Dedifferentiated amniotic fluid mesenchymal stem cell (primary cell): ENCODE measurements at regions not wholly inside any gene's neighbourhood (a gene's known extent, or its start where the extent isn't known, plus 50 kb on each side); places are given as distances from the start of the nearest gene placed in this dataset.

Experiments used
- DNase-seq: peaks from one replicate; pipeline ENCODE4 v3.0.0-alpha.2; 2016; ENCODE audit errors: extremely low spot score

DNA sequence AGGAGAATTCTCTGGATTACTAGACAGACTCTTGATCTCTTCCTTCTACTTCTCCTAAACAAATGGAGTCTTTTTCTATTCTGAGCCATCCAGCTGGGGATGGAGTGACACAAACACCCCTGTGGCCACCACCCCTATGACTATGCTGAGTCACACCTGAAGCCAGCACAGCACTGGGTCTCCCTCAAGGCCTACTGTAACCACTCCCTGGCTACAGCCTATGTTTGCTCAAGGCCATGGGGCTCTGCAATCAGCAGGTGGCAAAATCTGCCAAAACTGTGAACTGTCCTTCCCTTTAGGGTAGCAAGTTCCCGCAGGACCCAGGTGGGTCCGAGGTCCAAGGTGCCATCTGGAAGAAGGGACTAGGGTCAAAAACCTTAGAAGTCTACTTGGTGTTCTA is 132.3 kb downstream of the TINAG start:
- no peak for DNase-seq

DNA sequence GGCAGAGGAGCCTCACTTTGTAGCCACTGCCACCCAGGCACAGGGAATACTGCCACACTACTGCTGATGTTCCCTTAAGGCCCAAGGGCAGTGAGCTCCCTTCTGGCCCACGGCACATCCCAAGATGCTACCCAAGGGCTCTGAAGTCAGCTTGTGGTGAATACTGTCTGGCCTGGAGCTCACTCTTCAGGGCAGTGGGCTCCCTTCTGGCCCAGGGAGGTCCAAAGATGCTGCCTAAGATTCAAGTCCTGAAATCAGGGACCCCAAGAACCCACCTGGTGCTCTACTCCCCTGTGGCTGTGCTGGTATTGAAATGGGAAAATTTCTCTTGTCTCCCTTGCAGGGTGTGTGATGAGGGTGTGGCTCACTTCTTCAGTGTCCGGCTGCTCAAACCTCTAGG is 132.8 kb downstream of the TINAG start:
- DNase-seq, result no peak

GRCh38 chr6:54441687-54442248 is 133.5 kb downstream of the TINAG start:
- DNase-seq, result no peak

GRCh38 chr6:54445207-54445606 is 137.0 kb downstream of the TINAG start:
- DNase-seq, result no peak

DNA sequence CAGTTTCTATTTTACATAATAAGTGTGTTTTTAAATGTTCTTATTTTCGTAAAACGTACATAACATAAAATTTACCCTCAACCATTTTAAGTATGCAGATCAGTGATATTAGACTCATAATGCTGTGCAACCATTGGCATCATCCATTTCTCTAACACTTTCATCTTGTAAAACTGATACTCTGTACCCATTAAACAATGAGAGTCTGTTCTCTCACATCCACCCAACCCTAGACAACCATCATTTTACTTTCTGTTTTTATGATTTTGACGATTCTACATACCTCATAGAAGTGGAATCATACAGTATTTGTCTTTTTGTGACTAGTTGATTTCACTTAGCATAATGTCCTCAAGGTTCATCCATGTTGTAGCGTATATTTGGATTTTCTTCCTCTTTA is 140.4 kb downstream of the TINAG start:
- DNase-seq, result no peak

- no peak for DNase-seq
Measured at GRCh38 chr6:54451516-54451915, 143.3 kb downstream of the TINAG start.

GRCh38 chr6:54463354-54464024 is 155.2 kb downstream of the TINAG start:
- DNase-seq, result no peak

DNA sequence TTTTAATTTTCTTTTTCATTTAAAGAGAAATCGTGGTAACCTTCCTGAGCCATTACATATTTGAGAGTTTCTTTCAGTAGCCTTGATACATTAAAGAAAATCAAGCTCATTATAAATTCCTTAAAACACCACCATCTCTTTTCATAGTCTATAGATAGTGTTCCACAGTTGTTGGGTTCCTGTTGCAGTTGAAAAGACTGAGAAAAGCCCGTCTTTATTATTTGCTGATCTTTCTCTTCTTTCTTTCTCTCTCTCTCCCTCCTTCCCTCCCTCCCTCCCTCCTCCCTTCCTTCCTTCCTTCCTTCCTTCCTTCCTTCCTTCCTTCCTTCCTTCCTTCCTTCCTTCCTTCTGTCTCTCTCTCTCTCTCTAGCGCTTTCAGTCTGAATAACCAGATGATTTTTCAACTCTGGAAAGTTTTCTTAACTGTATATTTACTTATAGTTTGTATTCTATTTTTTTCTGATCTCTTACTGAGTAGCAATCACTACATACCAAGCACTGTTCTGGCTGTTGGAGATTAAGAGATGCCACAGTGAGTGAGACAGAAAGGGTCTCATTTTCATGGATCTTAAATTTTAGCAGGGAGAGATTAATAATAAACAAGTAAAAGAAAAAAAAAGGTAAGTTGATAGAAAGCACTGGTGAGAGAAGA is 157.5 kb downstream of the TINAG start:
- DNase-seq, result no peak

GRCh38 chr6:54467384-54467783 is 159.1 kb downstream of the TINAG start:
- DNase-seq, result no peak

GRCh38 chr6:54473328-54473727 is 165.1 kb downstream of the TINAG start:
- DNase-seq, result no peak

DNA sequence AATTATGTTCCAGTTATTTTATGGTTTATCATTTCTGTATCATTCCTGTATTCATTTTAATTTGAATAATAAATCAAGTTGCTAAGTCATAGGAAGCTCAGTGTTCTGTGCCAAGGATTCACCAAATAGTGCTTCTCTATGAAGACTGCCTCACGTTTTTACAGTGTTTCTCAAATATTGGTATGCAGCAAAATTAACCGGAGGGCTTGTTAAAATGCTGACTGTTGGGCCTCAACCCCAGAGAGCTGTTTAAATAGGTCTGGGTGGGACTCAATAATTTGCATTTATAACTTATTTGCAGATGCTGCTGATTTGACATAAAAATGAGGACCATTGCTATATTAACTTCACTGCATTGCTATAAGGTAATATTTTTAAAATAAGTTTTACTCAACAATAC is 166.7 kb downstream of the TINAG start:
- DNase-seq, result no peak

DNA sequence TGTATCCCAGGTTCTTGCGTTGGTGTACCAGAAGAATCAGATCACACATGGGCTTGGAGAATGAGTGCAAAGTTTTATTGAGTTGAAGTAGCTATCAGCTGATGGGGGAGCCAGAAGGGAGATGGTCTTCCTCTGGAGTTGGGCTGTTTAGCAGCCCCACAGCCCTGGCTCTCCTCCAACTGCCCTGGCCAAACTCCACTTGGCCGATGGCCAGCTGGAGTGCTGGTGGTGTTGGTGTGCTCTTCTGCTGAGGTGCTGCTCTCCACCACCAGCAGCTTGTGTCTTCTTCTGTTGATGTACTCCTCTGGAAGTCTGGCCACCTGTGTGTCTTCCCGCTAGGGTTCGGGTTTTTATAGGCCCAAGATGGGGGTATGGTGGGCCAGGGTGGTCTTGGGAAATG is 172.8 kb downstream of the TINAG start:
- DNase-seq, result no peak

- no peak for DNase-seq
Measured at GRCh38 chr6:54491431-54491830, 183.2 kb downstream of the TINAG start.

DNA sequence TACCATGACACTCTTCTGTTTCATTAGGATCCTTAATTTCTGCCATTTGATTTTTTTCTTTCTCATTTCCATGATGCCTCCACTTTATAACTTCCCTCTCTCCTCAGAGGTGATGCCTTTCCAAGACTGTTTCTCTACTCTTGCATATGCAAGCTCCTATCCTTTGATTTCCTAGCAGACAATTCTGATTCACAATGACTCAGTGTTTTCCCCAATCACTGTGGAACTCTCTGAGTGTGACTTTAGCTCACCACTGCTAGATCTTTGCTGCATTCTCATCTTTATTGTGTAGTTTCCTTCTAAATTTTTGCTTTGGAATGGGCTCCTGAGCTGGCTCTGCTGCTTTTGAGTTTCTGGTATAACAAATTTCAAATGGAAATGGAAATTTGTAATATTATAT is 184.9 kb downstream of the TINAG start:
- DNase-seq, result peak; percentile 80

DNA sequence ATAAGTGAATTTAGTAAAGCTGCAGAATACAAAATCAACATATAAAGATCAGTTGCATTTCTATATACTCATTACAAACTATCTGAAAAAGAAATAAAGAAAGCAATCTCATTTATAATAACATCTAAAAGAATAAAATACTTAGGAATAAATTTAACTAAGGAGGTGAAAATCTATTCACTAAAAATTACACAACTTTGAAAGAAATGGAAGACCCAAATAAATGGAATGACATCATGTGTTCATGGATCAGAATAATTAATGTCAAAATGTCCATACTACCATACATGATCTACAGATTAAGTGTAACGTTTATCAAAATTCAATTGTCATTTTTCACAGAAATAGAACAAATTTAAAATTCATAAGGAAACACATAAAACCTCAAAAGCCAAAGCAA is 194.9 kb downstream of the TINAG start:
- DNase-seq, result no peak

- DNase-seq, result no peak
Measured at GRCh38 chr6:54515013-54515412, 206.8 kb downstream of the TINAG start.

GRCh38 chr6:54515713-54516112 is 207.5 kb downstream of the TINAG start:
- DNase-seq, result no peak

DNA sequence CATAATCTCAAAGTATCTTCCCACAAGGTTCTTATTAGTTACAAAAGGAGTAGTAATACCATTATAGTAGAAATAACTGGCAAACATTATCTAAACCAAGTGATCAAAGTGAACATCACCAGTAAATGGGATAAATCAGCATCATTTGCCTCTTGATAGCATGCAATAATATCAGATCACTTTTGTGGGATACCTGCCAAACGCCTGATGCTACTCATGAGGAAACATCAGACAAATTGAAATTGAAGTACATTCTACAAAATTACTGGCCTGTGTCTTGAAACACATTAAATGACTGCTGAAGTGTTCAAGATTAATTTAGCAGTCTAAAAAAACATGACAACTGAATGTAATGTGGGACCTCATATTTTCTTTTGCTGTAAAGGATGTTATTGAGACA is 208.1 kb downstream of the TINAG start:
- no peak for DNase-seq

DNA sequence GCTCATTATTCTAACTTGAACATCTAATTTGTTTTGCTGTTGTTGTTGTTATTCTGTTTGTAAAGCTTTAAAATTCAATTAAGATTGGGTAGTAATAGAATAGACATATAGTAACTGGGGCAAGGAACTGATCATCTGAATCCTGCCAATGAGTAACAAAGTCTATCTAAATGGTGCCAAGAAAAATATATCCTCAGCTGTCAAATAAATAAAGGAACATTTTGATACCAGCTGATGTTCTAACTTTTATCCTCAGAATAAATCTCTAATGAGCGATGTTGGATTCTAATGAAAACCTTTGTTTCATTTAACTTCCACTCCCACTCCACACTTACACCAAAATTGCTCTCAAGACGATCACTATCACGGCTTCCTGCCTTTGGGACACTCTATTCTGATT is 210.9 kb downstream of the TINAG start:
- no peak for DNase-seq

- no peak for DNase-seq
Measured at GRCh38 chr6:54525731-54526130, 217.5 kb downstream of the TINAG start.

GRCh38 chr6:54533567-54533966 is 225.3 kb downstream of the TINAG start:
- DNase-seq, result no peak

GRCh38 chr6:54535568-54535967 is 227.3 kb downstream of the TINAG start:
- no peak for DNase-seq

DNA sequence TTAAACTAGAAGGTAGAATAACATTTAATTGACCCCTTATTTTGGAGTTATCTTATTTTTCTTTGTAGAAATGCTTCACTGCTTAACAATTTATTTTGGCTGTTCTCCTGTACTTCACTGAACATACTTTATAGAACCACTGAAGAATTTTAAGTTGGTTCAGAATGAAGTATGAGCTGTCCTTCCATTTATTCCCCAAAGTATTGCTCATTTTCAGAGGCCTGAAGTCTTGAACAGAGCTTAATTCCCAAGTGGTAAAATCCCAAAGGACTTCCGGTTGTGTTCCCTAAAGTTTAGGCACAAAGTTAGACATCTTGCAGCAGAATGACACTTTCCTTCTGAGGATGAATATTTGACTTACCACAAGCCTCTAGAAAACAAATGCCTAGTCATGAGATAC is 233.3 kb downstream of the TINAG start:
- DNase-seq, result no peak

- no peak for DNase-seq
Measured at GRCh38 chr6:54559136-54559535, 250.9 kb downstream of the TINAG start.
